ENCODE measurements at regions not wholly inside any gene's neighbourhood (a gene's known extent, or its start where the extent isn't known, plus 50 kb on each side); places are given as distances from the start of the nearest gene placed in this dataset.

- Histone ChIP-seq H3K9ac (ENCODE audit: insufficient read depth, low read depth, low read length) (no peak overlapping the region), H3K79me2 (ENCODE audit: insufficient read depth, low read length) (no peaks in the 10 kb centered on the region), H3K27ac (ENCODE audit: extremely low read length, insufficient read depth, low read length) (no peak overlapping the region), H3K9me3 (ENCODE audit: low read length) (no peaks in the 10 kb centered on the region), H2AFZ (ENCODE audit: low read length) (no peak overlapping the region), H3K4me2 (ENCODE audit: low read depth, low read length) (no peak overlapping the region), H3K4me1 (ENCODE audit: insufficient read depth, low read length) (no peaks in the 10 kb centered on the region), H3K36me3 (replicated peaks in 1 of 2; ENCODE audit: control insufficient read depth in 1 of 2, insufficient read depth in 2 of 2, low read length in 2 of 2) (no peaks in the 10 kb centered on the region), H3K27me3 (ENCODE audit: control insufficient read depth in 1 of 2, insufficient read depth in 2 of 2, low read length in 2 of 2) (no peaks in the 10 kb centered on the region), H3K4me3 (replicated peaks in 1 of 3; ENCODE audit: insufficient read depth in 1 of 3, low read depth in 2 of 3, low read length in 3 of 3) (no peak overlapping the region), H4K20me1 (ENCODE audit: insufficient read depth, low read length) (no peaks in the 10 kb centered on the region)
- BruUV-seq (replicated peaks) = no TSS peak
- no peak for TF ChIP-seq HDAC6 (IDR thresholded peaks at IDR 0.05; ENCODE audit: low read depth, low read length)
- ChIA-PET CTCF (ENCODE audit: low intra/inter-chr PET ratio, low total read pairs) (no interaction called here), POLR2A (no interaction called here)
- no peak for FAIRE-seq
- intact Hi-C loops (cut with micrococcal nuclease; ENCODE audit: unreplicated experiment) (no loop called here), in situ Hi-C loops (cut with HindIII; ENCODE audit: extremely low pct_ligation_motif_present, low pct_unique_long_range_greater_than_20kb) (no loop called here)
- no peak for ATAC-seq
- 3% methylated on average over 5 of the region's 5 CpGs for WGBS (ENCODE audit: low lambda C conversion rate)
- no peak for DNase-seq (ENCODE audit: low spot score)
Measured at GRCh38 chr18:53739700-53740099, 484.8 kb downstream of the MBD2 start.

DNA sequence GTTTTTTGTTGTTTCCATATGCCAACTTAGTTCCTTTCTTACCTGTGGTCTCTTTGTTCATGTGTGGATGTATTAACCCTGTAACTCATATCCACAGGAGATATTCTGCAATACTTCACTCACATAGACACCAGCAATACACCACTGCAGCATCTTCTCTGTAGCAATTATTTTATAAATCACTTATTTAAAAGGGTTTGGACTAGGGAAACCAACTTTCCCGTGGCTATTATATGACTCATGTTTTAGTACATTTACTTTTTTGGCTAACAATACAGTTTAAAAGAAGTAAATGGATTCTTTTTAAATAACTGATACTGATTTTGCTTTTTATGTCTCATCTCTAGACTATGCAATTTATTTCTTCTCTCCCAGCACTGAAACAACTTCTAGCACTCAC, 488.9 kb downstream of the MBD2 start:
- ATAC-seq (no peak), FAIRE-seq (no peak), DNase-seq (ENCODE audit: low spot score) (no peak)
- Histone ChIP-seq H2AFZ (ENCODE audit: low read length) (no peak overlapping the region), H4K20me1 (ENCODE audit: insufficient read depth, low read length) (no peaks in the 10 kb centered on the region), H3K27ac (ENCODE audit: extremely low read length, insufficient read depth, low read length) (no peak overlapping the region), H3K27me3 (ENCODE audit: control insufficient read depth in 1 of 2, insufficient read depth in 2 of 2, low read length in 2 of 2) (no peaks in the 10 kb centered on the region; a peak in 1 of 5 replicates), H3K79me2 (ENCODE audit: insufficient read depth, low read length) (no peaks in the 10 kb centered on the region), H3K4me2 (ENCODE audit: low read depth, low read length) (no peak overlapping the region), H3K4me1 (ENCODE audit: insufficient read depth, low read length) (no peaks in the 10 kb centered on the region), H3K9ac (ENCODE audit: insufficient read depth, low read depth, low read length) (no peak overlapping the region), H3K4me3 (replicated peaks in 1 of 3; ENCODE audit: insufficient read depth in 1 of 3, low read depth in 2 of 3, low read length in 3 of 3) (no peak overlapping the region), H3K36me3 (replicated peaks in 1 of 2; ENCODE audit: control insufficient read depth in 1 of 2, insufficient read depth in 2 of 2, low read length in 2 of 2) (no peaks in the 10 kb centered on the region), H3K9me3 (ENCODE audit: low read length) (no peaks in the 10 kb centered on the region)
- no peak for TF ChIP-seq IRF1 (CRISPR knock-in tag; IDR thresholded peaks at IDR 0.05; ENCODE audit: low read depth)
- TF ChIP-seq TAF1 (CRISPR knock-in tag; IDR thresholded peaks at IDR 0.05) = no peak
- no peak for TF ChIP-seq YEATS2 (CRISPR knock-in tag; IDR thresholded peaks at IDR 0.05; ENCODE audit: borderline replicate concordance)
- no peak for TF ChIP-seq MXI1 (IDR thresholded peaks at IDR 0.05; ENCODE audit: borderline replicate concordance, low read depth, low read length)
- no TSS peak for BruUV-seq (replicated peaks)
- ChIA-PET CTCF (ENCODE audit: low intra/inter-chr PET ratio, low total read pairs) (no interaction called here), POLR2A (no interaction called here)
- intact Hi-C loops (cut with micrococcal nuclease; ENCODE audit: unreplicated experiment) = no loop called here
- WGBS (ENCODE audit: low lambda C conversion rate) = 0% methylated on average over 1 of the region's 1 CpG
- in situ Hi-C loops (cut with HindIII; ENCODE audit: extremely low pct_ligation_motif_present, low pct_unique_long_range_greater_than_20kb) = no loop called here

Measured in HepG2 (cell line).